T47D (cell line): ENCODE measurements at regions not wholly inside any gene's neighbourhood (a gene's known extent, or its start where the extent isn't known, plus 50 kb on each side); places are given as distances from the start of the nearest gene placed in this dataset.

Experiments
- DNase-seq, 2 experiments: peaks; one replicate each; pipeline versions ENCODE4 v3.0.0 to v3.0.0-alpha.2; 2011 to 2012; ENCODE audit warnings: low read depth in 1 of 2, low spot score in 1 of 2
- JUND ChIP-seq: IDR thresholded peaks from 2 replicates; pipeline ENCODE4 v1.6.1; 2012; ENCODE audit warnings: low read depth
- in situ Hi-C: cut with HindIII; loops from 2 replicates; pipeline ENCODE4 v1.10.0; 2016; ENCODE audit warnings: low sequenced_read_pairs, low pct_unique_long_range_greater_than_20kb

- no peak for TF ChIP-seq JUND
- in situ Hi-C loops = no loop called here
- no peak for DNase-seq
These were observed 1067.7 kb downstream of the C4orf33 start for GRCh38 chr4:130163701-130164100.

DNA sequence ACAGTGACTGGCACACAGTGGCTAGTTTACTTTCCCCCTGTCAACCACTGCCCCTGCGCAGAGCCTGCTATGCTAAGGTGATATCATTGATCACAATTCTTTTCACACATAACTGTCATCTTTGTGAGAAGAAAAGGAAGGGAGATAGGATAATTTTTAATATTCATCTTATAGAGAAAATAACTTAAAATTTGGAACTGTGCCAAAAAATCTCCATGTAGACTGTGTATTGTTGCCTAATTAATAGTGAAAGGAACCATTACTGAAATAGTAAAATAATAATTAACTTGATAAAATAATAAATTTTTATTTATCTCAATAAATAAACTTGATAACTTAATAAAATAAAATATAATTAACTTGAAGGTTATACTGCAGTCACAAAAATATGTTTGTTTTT lies 1069.4 kb downstream of the C4orf33 start:
- DNase-seq = no peak
- no peak for TF ChIP-seq JUND

DNA sequence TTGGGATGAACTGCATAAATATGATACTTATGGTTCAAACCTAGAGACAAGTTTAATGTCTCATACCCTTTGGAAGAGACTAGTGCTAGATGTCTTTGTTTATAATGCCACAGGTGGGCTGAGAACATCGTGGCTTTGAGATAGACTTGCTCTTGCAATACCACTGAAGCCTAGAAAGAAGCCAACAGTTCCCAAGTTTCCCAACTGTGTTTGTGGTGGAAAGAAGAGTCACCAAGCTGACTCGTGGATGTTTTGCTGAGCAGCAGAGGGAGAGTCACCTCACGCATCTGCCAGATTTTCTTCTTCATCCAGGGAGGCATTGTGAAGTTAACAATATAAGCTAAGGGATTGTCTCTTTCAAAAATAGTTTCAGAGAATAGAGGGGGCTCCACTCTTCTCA lies 1076.2 kb downstream of the C4orf33 start:
- no peak for DNase-seq
- no peak for TF ChIP-seq JUND
- in situ Hi-C loops = no loop called here

More for the DNA sequence above, 1069.4 kb downstream of the C4orf33 start:
- in situ Hi-C loops = no loop called here

GRCh38 chr4:130178106-130178505 lies 1082.2 kb downstream of the C4orf33 start:
- no peak for TF ChIP-seq JUND
- DNase-seq = no peak
- in situ Hi-C loops = no loop called here

- no peak for TF ChIP-seq JUND
- in situ Hi-C loops = no loop called here
These were observed 1087.1 kb downstream of the C4orf33 start for GRCh38 chr4:130183096-130183495.

DNA sequence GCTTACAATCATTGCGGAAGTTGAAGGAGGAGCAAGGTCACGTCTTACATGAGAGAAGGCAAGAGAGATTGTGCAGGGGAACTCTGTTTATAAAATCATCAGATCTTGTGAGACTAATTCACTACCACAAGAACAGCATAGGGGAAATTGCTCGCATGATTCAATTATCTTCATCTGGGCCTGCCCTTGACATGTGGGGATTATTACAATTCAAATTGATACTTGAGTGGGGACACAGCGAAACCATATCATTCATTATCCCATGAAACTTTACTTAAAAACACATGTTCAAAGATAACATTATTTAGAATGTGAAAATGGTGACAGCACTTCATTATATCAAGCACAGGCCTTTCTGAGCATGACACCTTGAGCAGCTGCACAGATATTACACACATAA lies 1087.8 kb downstream of the C4orf33 start:
- TF ChIP-seq JUND = no peak
- DNase-seq = no peak
- in situ Hi-C loops = no loop called here

More at GRCh38 chr4:130183096-130183495, 1087.1 kb downstream of the C4orf33 start:
- no peak for DNase-seq

DNA sequence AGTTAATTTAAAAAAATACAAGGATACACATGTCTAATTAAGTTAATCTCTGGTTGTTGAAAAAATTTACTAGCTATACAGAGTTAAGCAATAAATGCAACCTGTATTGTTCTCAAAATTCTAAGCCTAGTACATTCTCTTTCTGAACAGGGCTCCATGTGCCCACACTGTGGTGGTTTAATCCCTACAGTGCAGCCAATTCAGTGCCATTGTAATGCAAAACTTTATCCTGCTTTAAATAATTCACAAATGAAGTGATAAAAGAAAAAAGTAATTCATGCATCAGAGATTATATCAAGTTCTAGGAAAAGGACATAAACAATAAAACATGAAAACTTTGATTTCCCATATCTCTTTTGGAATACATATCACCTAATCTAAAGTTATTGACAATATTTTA lies 1089.2 kb downstream of the C4orf33 start:
- no peak for DNase-seq
- in situ Hi-C loops = no loop called here
- no peak for TF ChIP-seq JUND

- in situ Hi-C loops = no loop called here
- no peak for TF ChIP-seq JUND
- DNase-seq = no peak
These were observed 1091.0 kb downstream of the C4orf33 start for GRCh38 chr4:130186931-130187330.

- in situ Hi-C loops = no loop called here
- TF ChIP-seq JUND = no peak
- DNase-seq = peak in 1 of 2 experiments; percentile 2
These were observed 1091.6 kb downstream of the C4orf33 start for GRCh38 chr4:130187587-130187986.

DNA sequence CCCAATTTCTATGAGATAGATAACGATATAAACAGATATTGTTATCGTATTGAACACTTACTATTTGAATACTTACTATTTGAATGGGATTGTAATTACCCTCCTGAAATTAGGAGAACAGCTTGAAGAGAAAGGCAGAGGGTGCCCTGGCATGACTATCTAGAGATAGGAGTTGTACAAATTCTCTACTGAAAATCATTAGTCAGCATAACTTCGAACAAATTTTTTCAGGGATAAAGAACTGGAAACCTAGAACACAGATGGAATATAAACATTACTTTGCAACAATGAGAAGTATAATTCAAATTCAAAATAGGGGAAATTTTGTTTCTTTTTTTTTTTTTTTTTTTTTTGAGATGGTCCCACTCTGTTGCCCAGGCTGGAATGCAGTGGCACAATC lies 1096.8 kb downstream of the C4orf33 start:
- no peak for DNase-seq
- in situ Hi-C loops = no loop called here
- no peak for TF ChIP-seq JUND

- no peak for DNase-seq
- TF ChIP-seq JUND = no peak
- in situ Hi-C loops = no loop called here
These were observed 1102.0 kb downstream of the C4orf33 start for GRCh38 chr4:130197946-130198345.

DNA sequence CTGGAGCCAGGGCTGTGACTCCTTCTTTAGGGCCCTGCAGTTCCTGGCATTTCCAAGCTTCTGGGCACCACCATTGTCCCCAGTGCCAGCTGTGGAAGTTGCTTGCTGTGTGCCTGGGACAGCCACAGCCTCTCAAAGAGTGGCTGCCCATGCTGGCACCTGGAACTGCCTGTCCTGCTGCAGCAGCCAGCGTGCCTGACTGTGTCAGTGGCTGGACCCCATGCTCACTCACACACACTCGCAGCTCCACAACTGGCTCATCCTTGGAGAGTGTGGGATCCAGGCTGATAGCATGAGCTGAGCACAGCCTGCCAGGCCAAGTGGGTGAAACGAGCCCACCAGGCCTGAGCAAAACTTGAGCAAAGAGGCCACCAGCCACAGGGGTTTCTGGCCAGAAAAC lies 1107.6 kb downstream of the C4orf33 start:
- TF ChIP-seq JUND = no peak
- DNase-seq = no peak
- in situ Hi-C loops = no loop called here

DNA sequence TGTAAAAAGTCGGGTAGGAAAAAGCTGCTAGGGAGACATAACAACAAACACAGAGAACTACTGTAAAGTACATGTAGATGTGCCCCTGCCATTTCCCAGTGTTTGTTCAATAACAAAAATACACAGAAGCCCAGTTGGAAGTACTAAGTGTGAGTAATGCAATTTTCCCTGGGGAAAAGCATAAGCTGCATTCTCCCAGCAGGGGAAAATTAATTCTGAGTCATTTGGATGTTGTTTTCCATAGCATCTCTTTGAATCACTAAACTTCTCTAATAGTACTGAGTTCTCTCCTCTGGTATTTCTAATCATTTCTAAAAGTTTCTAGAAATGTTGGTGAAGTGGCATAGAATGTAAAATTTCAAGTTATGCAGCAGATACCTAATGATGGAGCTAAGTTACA lies 1114.9 kb downstream of the C4orf33 start:
- no peak for DNase-seq
- in situ Hi-C loops = no loop called here
- TF ChIP-seq JUND = no peak

DNA sequence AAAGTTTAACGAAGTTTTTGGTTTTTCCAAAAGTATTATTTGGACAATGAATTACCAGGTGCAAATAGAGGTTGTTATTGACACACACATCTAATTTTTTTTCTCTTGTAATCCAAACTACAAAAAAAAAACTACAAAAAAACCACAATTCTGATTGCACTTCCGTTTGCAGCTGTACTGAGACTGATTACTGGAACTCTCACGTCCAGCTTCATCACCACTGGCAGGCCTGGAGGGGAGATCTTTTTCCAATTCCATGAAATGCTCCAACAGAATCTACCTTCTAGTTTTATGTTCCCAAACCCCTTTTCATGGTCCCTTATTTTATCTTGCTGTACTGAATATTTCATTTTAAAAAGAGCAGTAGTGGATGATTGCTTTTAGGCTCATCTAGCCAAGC lies 1118.3 kb downstream of the C4orf33 start:
- no peak for TF ChIP-seq JUND
- in situ Hi-C loops = no loop called here
- no peak for DNase-seq

DNA sequence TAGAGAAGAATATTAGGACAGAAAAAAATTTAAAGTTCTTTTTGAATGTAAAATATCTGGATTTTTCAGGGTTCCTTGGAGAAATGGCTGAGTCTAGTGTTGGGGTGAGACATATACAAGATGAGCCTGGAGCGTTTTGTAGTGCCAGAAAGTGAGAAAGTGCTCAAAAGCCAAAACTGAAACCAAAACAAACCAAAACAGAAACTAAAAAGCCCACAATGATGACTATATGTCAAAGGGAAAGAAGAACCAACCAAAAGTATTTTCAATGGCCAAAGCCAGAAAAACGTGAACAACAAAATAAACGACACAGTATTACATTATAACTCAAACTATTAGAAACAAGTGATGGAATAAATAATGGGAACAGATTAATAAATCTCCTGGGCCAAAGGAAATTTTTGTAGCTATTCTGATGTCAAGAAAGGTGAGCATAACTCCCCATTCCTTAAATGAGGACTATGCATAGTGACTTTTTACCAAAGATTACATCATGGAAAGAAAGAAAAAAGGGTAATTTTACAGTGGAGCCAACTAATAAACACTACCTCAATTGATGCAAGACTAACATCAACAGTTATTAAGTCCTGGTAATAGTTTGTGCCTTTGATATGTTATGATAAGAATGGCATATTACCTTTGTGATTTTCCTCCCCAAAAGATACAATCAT lies 1137.6 kb downstream of the C4orf33 start:
- peak in 1 of 2 experiments; percentile 11 for DNase-seq
- TF ChIP-seq JUND = no peak
- in situ Hi-C loops = no loop called here
